ENCODE measurements at regions not wholly inside any gene's neighbourhood (a gene's known extent, or its start where the extent isn't known, plus 50 kb on each side); places are given as distances from the start of the nearest gene placed in this dataset.

DNA sequence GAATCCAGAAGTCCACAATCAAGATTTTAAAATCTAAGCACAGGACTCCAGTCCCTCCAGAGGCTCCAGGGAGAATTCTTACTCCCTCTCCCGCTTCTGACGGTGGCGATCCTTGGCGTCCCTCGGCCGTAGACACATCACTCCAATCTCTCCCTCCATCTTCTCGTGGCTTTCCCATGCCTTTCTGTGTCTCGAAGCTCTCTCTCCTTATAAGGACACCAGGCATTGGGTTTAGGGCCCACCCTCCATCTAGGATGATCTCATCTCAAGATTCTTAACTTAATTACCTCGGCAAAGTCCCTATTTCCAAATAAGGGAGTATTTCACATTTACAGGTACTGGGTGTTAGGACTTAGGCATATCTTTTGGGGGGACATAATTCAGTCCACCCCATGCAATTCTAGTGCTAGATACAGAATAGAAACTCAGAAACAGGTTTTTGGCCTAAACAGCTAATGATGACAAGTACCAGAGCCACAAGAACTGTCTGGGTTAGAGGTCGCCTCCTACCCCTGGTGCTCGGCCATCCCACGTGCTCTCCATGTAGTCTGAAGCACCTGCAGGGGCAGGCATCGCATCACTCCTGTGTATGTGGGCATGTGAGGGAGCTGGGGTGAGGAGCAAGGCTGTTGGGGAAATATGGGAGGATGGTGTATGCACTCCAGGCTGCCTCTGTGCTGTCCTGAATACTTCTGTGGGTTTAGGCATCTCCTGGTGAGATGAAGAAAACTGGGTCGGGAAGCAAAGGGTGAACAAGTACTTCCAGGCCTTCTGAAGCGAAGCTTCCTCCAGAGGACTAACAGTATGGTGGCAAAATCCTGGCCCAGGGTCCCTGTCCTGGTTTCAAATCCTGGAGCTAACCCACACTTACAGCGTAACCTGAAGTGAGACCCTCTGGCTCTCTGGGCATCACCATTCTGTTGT, 298.3 kb upstream of the ZMIZ1 start:
- DNase-seq (ENCODE audit: low read depth in 2 of 2) = no peak

DNA sequence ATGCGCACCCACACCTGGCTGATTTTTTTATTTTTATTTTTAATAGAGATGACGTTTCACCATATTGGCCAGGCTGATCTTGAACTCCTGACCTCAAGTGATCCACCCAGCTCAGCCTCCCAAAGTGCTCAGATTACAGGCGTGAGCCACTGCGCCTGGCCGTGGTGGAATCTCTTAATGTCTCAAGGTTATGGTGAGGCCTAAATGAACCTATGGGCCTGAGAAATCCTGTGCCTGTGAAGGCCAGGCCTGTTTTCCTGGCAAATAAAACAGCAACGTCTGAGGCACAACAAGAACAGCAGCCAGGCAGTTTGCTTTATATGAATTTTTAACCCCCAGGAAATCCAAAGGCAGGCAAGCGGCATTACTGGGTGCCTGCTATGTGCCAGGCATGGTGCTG, 297.5 kb upstream of the ZMIZ1 start:
- no peak for DNase-seq (ENCODE audit: low read depth in 2 of 2)

GRCh38 chr10:78771808-78772455, 296.8 kb upstream of the ZMIZ1 start:
- DNase-seq (ENCODE audit: low read depth in 2 of 2) = no peak

GRCh38 chr10:78772486-78772885, 296.3 kb upstream of the ZMIZ1 start:
- no peak for DNase-seq (ENCODE audit: low read depth in 2 of 2)

DNA sequence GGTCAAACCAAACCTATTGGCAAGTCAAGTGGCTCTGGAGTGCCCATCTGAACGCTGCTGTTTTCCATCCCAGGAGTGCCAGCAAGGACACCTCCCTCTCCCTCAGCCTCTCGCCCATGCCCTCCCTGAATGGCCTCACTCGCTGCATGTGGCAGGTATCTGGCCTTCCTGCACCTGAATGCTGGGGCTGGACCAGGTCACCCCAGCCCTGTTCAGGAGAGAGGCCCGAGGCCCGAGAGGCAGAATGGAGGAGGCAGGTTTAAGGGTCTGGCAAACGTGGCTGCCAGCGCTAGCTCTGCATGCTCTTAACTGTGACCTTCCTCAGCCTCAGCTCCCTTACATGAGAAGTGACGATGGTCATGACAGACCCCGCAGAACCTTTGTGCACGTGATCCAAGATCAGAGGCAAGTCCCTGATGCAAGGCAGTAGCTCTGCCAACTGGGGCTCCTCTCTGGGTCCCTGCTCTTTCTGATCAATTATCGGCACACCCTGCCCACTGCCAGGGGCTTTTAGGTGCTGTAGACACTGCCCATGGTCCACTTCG, 295.7 kb upstream of the ZMIZ1 start:
- no peak for DNase-seq (ENCODE audit: low read depth in 2 of 2)

DNA sequence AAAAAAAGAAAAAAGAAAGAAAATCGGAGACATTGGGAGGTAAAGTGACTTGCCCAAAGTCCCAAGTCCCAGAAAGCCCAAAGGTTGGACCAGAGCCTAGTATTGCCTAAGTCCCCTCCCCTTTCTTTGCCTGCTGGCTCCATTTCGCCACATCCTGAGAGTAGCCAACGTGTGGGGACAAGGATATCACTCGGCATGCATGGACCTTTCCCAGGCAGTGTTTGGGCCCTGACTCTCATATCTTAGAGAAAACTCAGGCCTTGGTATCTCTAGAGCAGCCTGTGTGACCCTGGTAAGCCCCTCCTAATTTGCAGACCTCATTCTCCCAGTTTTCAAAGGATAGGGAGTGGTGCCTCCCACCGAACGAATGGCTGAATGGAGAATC, 294.2 kb upstream of the ZMIZ1 start:
- DNase-seq (ENCODE audit: low read depth in 2 of 2) = no peak

DNA sequence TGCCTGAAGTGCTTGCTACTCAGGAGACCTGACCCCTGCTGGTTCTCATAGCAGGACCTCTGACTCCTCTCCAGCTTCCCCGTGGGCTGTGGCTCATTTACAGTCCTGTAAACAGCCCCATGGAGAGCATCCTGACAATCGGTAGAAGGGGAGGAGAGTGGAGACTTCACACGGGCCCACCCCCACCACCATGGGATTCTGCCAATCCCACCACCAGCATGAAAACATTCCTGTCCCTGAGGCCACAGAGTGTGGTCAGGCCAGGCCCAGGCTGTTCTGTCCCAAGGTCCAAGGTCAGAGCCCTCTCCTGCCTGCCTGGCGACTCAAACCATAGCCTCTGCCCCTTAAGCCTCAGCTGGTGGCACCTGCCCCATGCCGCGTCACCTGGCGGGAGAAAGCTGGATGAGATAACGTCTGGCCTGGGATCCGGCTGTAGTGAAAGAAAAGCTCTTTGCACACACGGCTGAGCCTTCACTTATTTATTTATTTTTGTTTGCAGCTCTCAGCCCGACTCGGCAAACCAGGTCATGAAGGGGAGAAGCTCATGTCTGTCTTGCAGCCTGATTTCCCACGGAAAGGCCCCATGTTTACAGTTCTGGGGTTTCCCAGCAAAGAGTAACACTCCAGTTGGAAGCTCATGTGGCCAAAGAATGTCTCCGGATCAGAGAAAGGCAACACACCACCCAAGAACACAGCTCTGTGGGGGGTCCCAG, 293.6 kb upstream of the ZMIZ1 start:
- DNase-seq (ENCODE audit: low read depth in 2 of 2) = no peak

GRCh38 chr10:78775891-78776290, 292.9 kb upstream of the ZMIZ1 start:
- no peak for DNase-seq (ENCODE audit: low read depth in 2 of 2)

GRCh38 chr10:78776756-78777155, 292.0 kb upstream of the ZMIZ1 start:
- no peak for DNase-seq (ENCODE audit: low read depth in 2 of 2)

DNA sequence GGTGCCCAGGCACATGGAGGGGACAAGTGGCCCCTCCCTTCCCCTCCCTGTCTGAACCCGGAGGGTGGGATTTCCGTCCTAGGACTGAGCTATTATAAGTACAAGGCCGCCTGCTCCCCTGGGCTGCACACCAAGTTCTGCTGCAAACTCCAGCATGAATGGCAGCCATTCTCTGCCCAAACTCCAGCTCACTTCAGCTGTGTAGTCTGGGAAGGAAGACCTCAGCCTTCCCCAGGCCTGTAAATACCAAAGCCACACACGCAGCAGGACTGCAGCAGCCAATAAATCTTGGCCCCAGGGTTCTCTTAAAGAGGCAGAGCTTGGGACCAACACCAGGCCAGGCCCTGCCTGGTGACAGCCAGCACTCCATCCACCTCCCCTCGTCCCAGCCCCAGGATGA, 291.3 kb upstream of the ZMIZ1 start:
- no peak for DNase-seq (ENCODE audit: low read depth in 2 of 2)

DNA sequence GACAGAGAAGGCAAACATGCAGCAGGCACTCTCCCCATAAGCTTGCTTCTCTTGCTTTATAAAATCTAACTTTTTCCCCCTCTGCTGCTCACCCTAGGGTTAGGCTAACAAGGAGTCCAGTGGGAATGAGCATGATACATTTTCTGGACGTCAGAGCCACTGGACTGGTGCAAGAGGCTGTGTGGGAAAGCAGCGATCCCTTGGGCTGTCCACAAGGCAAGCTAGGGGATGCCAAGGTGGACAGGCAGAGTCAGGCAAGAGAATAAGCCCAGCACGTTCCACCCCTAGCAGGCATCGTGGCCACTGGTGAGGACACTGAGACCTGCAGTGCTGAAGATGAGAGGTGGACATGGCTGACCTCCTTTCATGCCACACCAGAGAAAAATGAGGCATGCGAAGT, 290.9 kb upstream of the ZMIZ1 start:
- DNase-seq (ENCODE audit: low read depth in 2 of 2) = no peak

GRCh38 chr10:78778444-78779338, 290.1 kb upstream of the ZMIZ1 start:
- DNase-seq (ENCODE audit: low read depth in 2 of 2) = no peak

DNA sequence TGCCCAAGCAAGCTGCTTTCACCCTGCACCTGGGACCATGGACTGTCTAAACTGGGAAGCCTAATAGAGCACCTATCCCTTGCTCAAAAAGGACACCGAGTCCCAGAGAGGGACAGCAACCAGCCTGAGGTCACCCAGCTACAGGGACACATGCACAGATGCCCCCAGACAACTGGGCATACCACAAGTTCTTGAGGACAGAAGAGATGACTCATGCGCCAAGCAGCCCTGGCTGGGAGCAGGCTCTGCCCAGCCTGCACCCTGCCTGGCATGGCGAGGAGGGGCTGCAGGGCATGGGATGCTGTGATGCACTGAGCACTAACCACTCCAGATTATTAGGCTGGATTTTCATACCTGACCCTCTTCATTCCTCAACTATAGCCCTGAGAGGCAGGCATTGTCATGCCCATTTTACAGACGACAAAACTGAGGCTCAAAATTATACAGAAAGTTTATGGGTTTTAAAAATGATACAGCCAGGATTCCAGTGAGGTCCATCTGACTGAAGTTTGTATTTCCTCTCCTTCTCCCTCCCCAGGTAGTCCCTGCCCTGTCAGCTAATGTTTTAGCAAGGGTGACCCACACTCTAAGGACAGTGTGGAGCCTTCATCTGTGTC, 289.3 kb upstream of the ZMIZ1 start:
- no peak for DNase-seq (ENCODE audit: low read depth in 2 of 2)

- DNase-seq (ENCODE audit: low read depth in 2 of 2) = no peak
Observed at GRCh38 chr10:78780551-78780961, 288.2 kb upstream of the ZMIZ1 start.

DNA sequence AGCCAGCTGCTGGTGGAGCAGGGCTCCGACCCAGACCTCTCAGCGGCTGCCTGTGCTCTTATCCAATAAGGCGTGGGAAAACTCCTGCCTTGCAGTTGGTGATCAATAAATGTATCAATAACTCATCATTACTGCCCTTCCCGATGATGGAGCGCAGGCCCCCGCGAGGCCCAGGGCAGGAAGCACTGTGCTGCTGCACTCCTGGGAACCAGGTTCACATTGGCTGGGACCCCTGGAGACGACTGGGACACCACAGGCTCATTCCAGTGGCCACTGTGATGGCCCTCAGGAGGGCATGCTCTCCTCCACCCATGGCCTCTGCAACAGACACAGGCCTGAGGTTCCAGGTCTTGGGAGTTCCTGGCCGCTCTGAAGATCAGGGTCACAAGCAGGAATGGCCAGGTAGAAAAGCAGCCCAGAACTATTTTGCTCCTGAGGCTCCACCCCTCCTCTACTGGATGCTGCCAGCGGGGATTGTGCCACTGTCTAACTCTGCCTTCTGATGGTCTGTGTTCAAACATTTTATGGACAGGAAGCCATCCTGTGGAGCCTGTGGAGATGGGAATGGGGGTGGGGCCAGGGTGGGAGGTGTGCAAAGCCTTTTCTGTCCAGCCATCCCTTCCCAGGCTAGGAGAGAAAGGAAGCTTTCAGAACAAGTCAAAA, 287.4 kb upstream of the ZMIZ1 start:
- DNase-seq (ENCODE audit: low read depth in 2 of 2) = no peak

DNA sequence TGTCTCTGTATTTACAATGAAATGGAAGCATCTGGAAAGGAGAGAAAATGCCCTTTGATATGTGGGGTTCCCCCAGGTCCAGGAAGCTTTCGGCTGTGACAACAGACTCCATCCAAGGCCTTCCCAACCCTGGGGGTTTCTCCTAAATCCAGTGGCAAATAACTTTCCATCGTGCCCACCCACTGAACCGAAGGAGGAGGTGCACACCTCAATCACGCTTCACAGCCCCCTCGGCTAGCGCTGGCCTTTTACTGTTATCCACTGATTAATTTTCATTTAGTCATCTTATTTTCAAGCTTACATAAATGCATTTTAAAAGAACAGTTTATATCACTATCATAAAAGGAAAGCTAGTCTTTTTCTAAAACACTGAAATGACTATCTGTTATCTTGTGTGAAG, 286.8 kb upstream of the ZMIZ1 start:
- no peak for DNase-seq (ENCODE audit: low read depth in 2 of 2)

DNA sequence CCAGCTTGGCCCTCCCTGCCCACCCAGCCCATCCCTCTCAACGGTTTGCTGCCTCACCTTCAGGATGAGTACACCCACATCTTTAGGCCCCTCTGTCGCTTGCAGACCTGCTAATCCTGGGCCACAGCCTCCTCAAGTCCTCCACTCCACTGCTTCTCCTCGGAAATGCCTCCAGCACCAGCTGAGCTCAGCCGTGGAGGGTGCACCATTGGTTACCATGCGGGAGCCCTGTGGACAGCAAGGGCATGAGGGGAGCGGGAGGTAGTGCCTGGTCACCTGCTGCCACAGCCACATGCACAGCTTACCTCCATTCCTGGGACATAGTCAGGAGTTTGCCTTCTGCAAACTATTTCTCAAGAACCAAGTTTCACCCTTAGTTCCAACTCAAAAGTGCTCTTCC, 286.3 kb upstream of the ZMIZ1 start:
- DNase-seq (ENCODE audit: low read depth in 2 of 2) = no peak

- DNase-seq (ENCODE audit: low read depth in 2 of 2) = no peak
Observed at GRCh38 chr10:78783753-78784152, 285.0 kb upstream of the ZMIZ1 start.

- DNase-seq (ENCODE audit: low read depth in 2 of 2) = no peak
Observed at GRCh38 chr10:78784546-78784945, 284.2 kb upstream of the ZMIZ1 start.

- DNase-seq (ENCODE audit: low read depth in 2 of 2) = no peak
Observed at GRCh38 chr10:78785066-78785465, 283.7 kb upstream of the ZMIZ1 start.
